ENCODE measurements at regions not wholly inside any gene's neighbourhood (a gene's known extent, or its start where the extent isn't known, plus 50 kb on each side); places are given as distances from the start of the nearest gene placed in this dataset.
"Not testable (repeated sequence)": the region's sequence is repeated elsewhere in the genome, so short reads cannot be mapped to it uniquely, and the experiment has no call there.

DNA sequence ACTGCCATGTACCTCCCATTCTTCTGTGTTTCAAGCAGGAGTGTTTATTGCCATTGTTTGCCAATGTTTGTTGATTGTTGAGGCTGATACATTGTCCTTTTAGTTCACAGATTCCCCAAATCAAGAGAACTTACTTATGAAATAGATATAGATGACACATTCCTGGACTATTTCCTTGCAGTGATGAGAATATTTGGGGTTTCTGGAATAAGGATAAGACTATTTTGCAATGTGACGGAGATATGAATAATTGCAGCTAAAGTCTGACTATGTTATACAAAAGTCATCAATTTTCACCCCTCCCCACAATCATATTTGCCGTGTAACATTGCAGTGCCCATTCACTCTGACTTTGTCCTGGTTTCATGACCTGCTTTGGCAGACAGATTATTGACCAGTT is 460.8 kb downstream of the CDH10 start:
- Mint-ChIP-seq H3K4me1 (no peaks in the 10 kb centered on the region), H3K9me3 (no peaks in the 10 kb centered on the region), H3K36me3 (no peaks in the 10 kb centered on the region), H3K4me3 (no peak overlapping the region), H3K27me3 (no peaks in the 10 kb centered on the region), H3K27ac (no peak overlapping the region)
- no peak for DNase-seq

DNA sequence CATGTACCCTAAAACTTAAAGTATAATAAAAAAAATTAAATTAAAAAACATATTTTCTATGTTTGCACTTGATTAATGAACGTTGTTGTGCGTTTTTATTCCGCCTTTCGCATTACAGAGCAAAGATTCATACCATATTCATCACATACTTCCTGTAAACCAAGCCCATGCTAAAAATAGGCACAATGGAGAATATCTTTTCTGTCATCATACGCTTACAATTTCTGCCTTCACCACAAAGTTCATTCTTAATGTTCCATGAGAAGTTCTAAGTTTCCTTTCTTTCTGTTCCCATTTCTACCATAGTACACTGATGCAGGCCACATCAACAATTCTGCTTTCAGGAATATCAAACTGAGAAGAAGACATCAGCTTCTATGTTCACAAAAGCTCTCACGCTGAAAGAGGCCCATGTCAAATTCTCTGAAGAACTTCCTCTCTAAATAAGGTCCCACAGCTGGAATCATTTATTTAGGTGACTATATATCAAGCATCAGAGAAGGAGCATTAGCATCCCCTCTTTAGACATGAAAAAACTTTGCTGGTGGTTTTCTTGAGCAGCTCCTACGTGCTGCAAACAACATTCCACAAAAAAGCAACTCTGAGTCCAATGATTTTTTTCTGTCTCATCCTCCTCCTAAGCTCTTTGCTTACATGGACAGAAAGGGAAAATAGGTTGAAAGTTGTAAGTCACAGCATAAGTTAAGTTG is 456.4 kb downstream of the CDH10 start:
- Mint-ChIP-seq H3K4me1 (no peaks in the 10 kb centered on the region), H3K36me3 (no peaks in the 10 kb centered on the region), H3K4me3 (no peak overlapping the region), H3K9me3 (peaks cover 3% of the 10 kb centered on the region), H3K27me3 (no peaks in the 10 kb centered on the region), H3K27ac (no peak overlapping the region)
- no peak for DNase-seq

DNA sequence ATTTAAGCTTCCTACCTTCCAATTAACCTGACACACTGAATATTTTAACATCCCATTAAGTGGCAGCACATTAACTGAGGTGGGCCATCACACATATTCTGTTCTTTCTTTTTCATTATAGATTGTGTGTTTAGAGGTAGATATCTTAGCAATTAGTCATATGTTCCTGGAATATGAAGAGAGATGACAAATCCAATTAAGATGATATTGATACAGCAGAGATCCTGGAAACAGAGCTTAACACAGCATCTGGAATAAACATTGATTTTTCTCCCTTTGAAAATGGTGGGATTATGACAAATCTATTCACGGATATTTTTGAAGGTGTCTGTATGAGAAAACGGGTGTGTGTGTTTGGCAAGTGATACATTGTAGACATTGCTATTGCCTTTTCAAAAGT is 448.0 kb downstream of the CDH10 start:
- Mint-ChIP-seq H3K36me3 (no peaks in the 10 kb centered on the region), H3K4me3 (no peak overlapping the region), H3K27ac (no peak overlapping the region), H3K9me3 (peaks cover 6% of the 10 kb centered on the region), H3K4me1 (no peaks in the 10 kb centered on the region), H3K27me3 (no peaks in the 10 kb centered on the region)
- no peak for DNase-seq

DNA sequence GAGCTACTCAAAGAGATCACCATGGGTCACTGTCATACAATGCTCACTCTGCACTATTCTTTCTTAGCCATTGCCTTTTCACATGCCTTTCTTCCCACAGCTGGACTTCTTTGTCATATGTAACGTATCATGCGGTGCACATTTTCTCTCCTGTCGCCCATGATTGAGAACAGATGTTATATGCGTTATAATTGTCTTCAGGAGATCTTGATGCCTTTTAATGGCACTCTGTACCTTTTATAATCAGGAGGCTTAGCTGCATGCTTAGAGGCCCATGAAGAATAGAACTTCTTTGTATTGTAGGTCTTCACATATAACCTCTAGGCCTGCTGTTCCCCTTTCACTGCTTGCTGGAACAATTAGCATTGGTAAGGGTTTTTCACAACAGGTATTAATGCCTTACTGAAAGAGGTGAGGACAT is 436.1 kb downstream of the CDH10 start:
- Mint-ChIP-seq H3K36me3 (no peaks in the 10 kb centered on the region), H3K9me3 (peaks cover 11% of the 10 kb centered on the region), H3K4me3 (no peak overlapping the region), H3K27ac (no peak overlapping the region), H3K27me3 (no peaks in the 10 kb centered on the region), H3K4me1 (no peaks in the 10 kb centered on the region)
- no peak for DNase-seq

DNA sequence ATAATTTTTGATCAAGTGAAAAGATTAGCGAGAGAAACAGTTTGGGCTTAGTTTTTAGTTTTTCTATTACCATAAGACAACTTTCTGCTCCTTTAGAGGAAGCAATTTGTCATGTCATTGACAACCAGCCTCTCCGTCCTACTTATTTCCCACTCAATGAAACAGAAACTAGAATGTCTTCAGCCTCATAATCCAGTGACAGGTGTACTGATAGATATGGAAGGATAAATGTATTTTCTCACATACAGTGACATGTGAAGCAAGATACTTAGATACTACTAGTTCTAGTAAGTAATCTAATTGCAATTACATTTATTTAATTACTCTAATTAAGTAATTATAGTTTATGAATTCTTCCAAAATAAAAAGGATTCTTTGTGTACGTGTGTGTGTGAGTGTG is 429.7 kb downstream of the CDH10 start:
- H3K27ac Mint-ChIP-seq: no peak overlapping the region
- DNase-seq: no peak
- H3K4me1 Mint-ChIP-seq: no peaks in the 10 kb centered on the region
- no peaks in the 10 kb centered on the region for H3K36me3 Mint-ChIP-seq
- H3K4me3 Mint-ChIP-seq: no peak overlapping the region
- peaks cover 3% of the 10 kb centered on the region for H3K9me3 Mint-ChIP-seq
- no peaks in the 10 kb centered on the region for H3K27me3 Mint-ChIP-seq

DNA sequence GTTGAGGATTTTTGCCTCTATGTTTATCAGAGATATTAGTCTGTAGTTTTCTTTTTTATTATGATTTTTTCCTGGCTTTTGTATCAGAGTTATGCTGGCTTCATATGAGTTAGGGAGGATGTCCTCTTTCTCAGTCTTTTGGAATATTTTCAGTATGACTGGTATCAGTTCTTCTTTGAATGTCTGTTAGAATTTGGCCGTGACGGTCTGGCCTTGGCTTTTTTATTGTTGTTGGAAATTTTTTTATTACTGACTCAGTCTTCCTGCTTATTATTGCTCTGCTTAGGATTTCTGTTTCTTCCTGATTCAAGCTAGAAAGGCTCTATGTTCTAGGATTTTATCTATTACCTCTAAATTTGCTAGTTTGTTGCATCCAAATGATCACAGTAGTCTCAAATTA is 421.9 kb downstream of the CDH10 start:
- H3K4me3 Mint-ChIP-seq: no peak overlapping the region
- H3K27ac Mint-ChIP-seq: no peak overlapping the region
- no peaks in the 10 kb centered on the region for H3K36me3 Mint-ChIP-seq
- peaks cover 26% of the 10 kb centered on the region for H3K9me3 Mint-ChIP-seq
- H3K27me3 Mint-ChIP-seq: no peaks in the 10 kb centered on the region
- DNase-seq: no peak
- no peaks in the 10 kb centered on the region for H3K4me1 Mint-ChIP-seq

DNA sequence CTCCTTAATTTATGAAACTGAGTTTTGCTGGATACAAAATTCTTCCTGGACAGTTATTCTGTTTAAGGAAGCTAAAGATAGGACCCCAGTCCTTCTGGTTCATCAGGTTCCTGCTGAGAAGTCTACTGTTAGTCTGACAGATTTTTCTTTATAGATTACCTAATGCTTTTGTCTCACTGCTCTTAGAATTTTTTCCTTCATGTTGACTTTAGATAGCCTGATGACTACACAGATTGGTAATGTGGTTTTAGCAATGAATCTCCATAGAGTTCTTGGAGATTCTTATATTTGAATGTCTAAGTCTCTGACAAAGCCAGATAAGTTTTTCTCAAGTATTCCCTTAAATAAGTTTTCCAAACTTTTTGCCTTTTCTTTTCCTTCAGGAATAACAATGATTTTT is 419.7 kb downstream of the CDH10 start:
- H3K27me3 Mint-ChIP-seq: no peaks in the 10 kb centered on the region
- H3K27ac Mint-ChIP-seq: no peak overlapping the region
- H3K9me3 Mint-ChIP-seq: peaks cover 24% of the 10 kb centered on the region
- H3K4me1 Mint-ChIP-seq: no peaks in the 10 kb centered on the region
- H3K4me3 Mint-ChIP-seq: no peak overlapping the region
- no peaks in the 10 kb centered on the region for H3K36me3 Mint-ChIP-seq
- DNase-seq: no peak

DNA sequence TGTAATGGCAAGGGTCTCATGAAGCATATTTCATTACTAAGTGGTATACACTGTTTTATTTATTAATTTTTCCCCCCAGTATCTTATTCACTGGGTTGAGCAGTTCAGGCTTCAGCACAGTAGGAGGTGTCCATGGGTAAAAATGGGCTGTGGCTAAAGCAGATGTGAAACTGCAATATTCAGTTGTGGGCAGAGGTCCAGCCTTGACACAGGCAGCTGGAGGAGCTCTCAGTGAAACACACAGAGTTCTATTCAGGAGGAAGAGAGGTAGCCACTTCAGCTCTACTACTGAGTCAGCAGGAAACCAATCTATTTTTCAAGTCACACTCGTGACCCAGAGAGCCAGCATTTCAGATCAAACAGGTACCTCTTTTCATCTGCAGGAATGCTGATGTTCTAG is 418.3 kb downstream of the CDH10 start:
- no peak for DNase-seq
- no peak overlapping the region for H3K4me3 Mint-ChIP-seq

DNA sequence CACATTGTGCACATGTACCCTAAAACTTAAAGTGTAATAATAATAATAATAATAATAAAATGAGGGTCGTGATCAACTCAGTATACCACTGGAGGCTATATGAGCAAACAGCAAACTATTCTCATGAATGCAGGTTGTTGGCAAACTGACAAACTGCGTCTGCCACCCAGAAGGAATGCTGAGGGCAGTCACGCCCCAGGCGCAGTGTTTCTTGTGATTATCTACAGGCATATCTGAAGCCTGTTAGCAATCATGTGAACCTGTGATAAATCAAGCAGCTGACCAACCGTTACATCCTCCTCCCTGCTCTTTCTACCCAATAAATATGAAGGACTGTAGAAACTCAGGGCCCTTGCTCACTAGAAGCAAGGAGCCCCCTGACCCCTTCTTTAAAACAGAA is 416.9 kb downstream of the CDH10 start:
- H3K9me3 Mint-ChIP-seq: peaks cover 16% of the 10 kb centered on the region
- H3K4me3 Mint-ChIP-seq, H3K4me1 Mint-ChIP-seq, H3K36me3 Mint-ChIP-seq, DNase-seq, H3K27ac Mint-ChIP-seq, H3K27me3 Mint-ChIP-seq: not testable (repeated sequence)

More for the DNA sequence above, 418.3 kb downstream of the CDH10 start:
- H3K27me3 Mint-ChIP-seq: no peaks in the 10 kb centered on the region
- no peaks in the 10 kb centered on the region for H3K36me3 Mint-ChIP-seq
- H3K27ac Mint-ChIP-seq: no peak overlapping the region
- H3K9me3 Mint-ChIP-seq: peaks cover 17% of the 10 kb centered on the region
- no peaks in the 10 kb centered on the region for H3K4me1 Mint-ChIP-seq

DNA sequence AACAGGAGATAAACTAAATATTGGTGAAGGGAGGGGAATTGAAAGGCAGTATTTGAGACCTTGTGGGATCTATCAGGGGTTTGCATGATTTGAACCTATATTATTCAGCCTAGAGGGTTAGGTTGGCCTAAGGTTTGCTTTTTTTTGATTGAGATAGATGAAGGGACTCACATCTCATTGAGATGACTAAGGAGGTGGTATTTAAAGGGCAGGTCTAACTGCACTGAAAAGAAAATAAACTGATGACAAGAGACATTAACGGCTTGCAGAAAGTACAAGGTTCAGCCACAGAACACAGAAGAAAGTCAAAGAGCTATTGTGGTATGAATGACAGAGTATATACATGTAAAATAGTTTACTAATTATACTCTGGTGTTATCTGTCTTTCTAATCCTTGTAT is 412.7 kb downstream of the CDH10 start:
- Mint-ChIP-seq H3K4me1 (no peaks in the 10 kb centered on the region), H3K4me3 (no peak overlapping the region), H3K9me3 (peaks cover 2% of the 10 kb centered on the region), H3K27ac (no peak overlapping the region), H3K36me3 (no peaks in the 10 kb centered on the region), H3K27me3 (no peaks in the 10 kb centered on the region)
- DNase-seq: no peak

DNA sequence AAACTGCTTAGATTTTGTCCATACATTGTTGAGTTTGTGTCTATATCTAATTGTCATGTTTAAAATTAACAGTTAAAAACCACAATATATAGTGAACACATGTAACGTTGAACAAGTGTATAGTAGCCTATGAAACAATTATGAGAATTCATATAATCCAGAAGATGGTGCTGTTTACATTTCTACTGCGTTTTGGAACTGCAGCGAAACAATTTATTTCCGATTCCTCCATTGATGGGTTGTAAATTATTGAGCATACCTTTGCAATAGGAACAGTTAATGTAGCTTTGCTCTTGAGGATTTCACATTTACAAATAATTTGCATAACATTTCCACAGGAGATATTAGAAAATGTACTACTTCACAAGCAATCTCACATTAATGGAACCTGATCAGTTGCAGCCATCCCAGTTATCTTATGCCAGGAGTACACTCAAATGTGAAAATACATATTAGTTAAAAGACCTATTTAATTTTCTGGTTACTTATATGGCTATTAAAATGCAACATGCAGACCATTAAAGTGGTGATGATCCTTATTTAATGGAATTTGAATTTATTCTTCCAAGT is 411.8 kb downstream of the CDH10 start:
- no peak for DNase-seq
- Mint-ChIP-seq H3K27ac (no peak overlapping the region), H3K4me1 (no peaks in the 10 kb centered on the region), H3K36me3 (no peaks in the 10 kb centered on the region), H3K27me3 (no peaks in the 10 kb centered on the region), H3K4me3 (no peak overlapping the region), H3K9me3 (peaks cover 2% of the 10 kb centered on the region)

DNA sequence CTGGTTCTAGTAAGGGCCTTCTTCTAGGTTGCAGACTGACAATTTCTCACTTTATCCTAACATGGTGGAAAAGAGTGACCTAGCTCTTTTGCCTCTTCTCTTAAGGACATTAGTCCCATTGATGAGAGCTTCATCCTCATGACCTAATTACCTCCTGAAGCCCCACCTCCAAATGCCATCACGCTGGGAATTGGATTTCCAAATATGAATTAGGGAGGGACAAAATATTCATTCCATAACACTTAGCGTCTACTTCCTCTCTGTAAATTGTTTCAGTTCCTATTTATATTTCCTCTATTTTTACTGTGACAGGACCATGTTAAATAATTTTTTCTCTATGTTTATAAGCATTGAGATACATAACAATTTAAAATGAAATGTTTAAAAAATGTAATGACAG is 408.8 kb downstream of the CDH10 start:
- no peaks in the 10 kb centered on the region for H3K27me3 Mint-ChIP-seq
- no peak overlapping the region for H3K4me3 Mint-ChIP-seq
- H3K36me3 Mint-ChIP-seq: no peaks in the 10 kb centered on the region
- peaks cover 5% of the 10 kb centered on the region for H3K9me3 Mint-ChIP-seq
- DNase-seq: no peak
- no peaks in the 10 kb centered on the region for H3K4me1 Mint-ChIP-seq
- no peak overlapping the region for H3K27ac Mint-ChIP-seq

DNA sequence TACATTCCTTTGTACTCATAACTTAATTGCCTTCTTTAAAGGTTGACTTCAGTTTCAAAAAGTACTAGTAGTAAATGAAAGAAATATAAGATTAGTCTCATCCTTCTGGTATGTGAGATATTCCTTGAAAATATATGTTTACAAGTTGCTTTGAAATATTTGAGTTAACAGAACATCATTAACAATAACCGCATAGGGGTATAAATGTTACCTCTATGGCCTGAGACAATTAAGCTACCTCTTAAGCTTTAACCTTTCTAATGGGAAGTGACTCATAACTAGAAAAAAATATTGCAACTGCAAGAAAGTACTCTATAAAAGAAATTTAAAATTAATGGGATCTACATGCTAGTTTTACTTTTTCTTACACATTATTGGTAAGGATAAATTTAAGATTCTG is 399.0 kb downstream of the CDH10 start:
- H3K27me3 Mint-ChIP-seq: no peaks in the 10 kb centered on the region
- no peak overlapping the region for H3K27ac Mint-ChIP-seq
- H3K36me3 Mint-ChIP-seq: no peaks in the 10 kb centered on the region
- DNase-seq: no peak
- H3K4me3 Mint-ChIP-seq: no peak overlapping the region
- H3K4me1 Mint-ChIP-seq: no peaks in the 10 kb centered on the region
- peaks cover 7% of the 10 kb centered on the region for H3K9me3 Mint-ChIP-seq

DNA sequence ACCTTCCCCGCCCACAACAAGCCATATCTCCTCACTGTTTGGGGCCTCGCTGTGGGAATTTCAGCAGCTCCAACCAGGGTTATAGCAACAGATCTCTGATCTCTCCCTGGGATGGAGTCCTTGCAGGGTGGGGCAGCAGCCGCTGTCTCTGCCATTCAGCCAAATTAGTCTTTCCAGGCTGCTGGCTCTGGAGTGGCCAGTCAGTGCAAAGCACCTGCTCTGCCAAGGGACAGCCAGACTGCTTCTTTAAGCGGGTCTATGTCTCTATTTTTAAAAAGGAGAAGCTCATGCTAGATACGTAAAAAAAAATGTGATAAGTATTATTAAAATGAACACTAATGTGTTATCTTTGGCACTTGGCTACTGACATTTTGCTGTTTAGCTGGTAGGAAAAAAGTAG is 380.2 kb downstream of the CDH10 start:
- DNase-seq: no peak
- Mint-ChIP-seq H3K27ac (no peak overlapping the region), H3K36me3 (no peaks in the 10 kb centered on the region), H3K27me3 (no peaks in the 10 kb centered on the region), H3K4me1 (no peaks in the 10 kb centered on the region), H3K4me3 (no peak overlapping the region), H3K9me3 (peaks cover 1% of the 10 kb centered on the region)

DNA sequence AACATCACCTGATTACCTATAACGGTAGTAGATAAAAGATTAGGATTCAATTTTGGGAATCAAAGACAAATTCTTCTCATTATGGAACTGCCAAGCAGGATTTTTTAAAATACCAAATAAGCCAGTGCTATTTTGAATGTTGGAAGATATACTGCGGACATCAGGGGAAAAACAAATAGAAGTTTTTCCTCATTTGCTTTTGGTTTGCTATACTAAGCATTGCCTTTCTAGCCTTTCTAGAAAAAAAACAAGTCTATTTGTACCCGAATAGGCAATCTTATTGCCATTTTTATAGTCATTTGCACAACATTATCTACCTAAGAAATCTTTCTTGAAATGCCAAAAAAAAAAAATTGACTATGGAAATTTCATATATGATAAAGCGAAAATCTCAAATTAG is 379.5 kb downstream of the CDH10 start:
- Mint-ChIP-seq H3K27me3 (no peaks in the 10 kb centered on the region), H3K4me3 (no peak overlapping the region), H3K9me3 (peaks cover 1% of the 10 kb centered on the region), H3K4me1 (no peaks in the 10 kb centered on the region), H3K27ac (no peak overlapping the region), H3K36me3 (no peaks in the 10 kb centered on the region)
- DNase-seq: no peak

DNA sequence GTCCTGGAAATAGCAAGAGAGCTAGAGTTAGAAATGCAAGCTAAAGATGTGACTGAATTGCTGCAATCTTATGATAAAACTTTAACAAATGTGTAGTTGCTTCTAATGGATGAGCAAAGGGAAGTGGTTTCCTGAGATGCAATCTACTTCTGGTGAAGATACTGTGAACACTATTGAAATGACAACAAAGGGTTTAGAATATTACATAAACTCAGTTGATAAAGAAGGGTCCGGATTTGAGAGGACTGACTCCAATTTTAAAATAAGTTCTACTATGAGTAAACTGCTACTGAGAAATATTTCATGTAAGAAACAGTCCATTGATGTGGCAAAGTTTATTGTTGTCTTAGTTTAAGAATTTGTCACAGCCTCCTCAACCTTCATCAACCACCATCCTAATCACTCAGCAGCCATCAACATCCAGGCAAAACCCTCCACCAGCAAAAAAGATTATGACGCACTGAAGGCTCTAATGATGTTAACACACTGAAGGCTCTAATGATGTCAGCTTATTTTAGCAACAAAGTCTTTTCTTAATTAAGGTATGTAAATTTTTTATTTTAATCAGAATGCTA is 376.2 kb downstream of the CDH10 start:
- no peaks in the 10 kb centered on the region for H3K4me1 Mint-ChIP-seq
- no peaks in the 10 kb centered on the region for H3K36me3 Mint-ChIP-seq
- H3K27ac Mint-ChIP-seq: no peak overlapping the region
- no peak overlapping the region for H3K4me3 Mint-ChIP-seq
- peaks cover 4% of the 10 kb centered on the region for H3K9me3 Mint-ChIP-seq
- no peaks in the 10 kb centered on the region for H3K27me3 Mint-ChIP-seq
- no peak for DNase-seq

Data from activated naive CD8-positive, alpha-beta T cell treated with anti-CD3 and anti-CD28 coated beads for 36 hours (primary cell).